ENCODE measurements at regions not wholly inside any gene's neighbourhood (a gene's known extent, or its start where the extent isn't known, plus 50 kb on each side); places are given as distances from the start of the nearest gene placed in this dataset.
"Not testable (repeated sequence)": the region's sequence is repeated elsewhere in the genome, so short reads cannot be mapped to it uniquely, and the experiment has no call there.

DNA sequence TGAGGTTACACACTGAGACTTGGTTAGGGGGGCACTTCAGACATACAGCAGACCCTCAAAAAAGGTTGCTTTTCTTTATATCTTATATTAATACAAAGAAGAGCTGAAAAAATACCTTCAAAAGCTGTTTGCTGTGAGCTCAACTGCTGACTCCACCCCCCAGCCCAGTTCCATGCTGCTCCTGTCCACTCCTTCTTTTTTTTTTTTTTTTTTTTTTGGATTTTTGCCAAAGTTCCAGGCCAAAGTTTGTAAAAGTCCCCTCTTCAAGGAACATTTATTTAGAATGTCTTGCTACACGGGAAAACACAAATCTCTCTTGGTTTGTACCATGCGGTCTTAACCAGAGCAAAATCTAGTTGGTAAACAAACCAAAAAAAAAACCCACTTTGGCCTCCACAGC is 85.3 kb upstream of the AKAP12 start:
- DNase-seq, result no peak

GRCh38 chr6:151155095-151155494 is 84.7 kb upstream of the AKAP12 start:
- DNase-seq, result no peak

DNA sequence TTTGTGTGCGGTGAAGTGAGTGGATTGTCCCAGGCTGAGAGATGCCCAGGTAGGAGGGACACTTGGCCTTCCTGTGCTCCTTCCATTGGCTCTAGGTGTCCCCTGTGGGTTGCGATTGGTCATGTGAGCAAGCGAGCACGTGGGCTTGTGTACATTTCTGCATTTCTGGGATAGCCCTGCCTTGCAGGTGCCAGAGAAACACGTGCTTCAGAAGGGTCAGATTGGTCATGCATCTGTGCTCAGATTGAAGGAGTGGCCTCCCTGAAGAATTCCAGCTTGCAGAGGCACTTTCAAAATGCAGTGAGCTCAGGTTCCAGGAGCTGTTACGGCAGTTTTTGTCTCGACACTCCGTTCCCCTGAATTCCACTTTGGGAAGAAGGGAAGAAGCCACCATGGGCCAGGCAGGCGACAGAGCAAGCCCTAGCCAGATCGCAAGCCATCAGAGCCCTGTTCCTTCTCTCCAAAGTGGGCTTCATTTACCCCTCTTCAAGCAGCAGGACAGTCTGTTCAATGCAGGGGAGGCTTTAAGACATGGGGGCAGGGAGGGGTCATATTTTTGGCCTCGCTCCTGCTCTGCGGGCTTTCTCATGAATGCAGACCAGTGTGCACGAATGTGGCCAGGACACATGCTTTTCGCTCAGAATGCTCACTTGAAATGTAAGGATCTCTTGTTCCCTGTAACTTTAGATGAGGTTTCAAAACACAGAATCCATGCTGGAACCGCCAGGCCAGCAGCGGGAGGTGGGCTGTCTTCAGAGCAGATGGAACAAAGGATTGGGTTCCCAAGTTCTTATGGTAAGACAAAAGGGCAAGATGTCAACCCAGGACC is 78.6 kb upstream of the AKAP12 start:
- DNase-seq, result peak; percentile 26

DNA sequence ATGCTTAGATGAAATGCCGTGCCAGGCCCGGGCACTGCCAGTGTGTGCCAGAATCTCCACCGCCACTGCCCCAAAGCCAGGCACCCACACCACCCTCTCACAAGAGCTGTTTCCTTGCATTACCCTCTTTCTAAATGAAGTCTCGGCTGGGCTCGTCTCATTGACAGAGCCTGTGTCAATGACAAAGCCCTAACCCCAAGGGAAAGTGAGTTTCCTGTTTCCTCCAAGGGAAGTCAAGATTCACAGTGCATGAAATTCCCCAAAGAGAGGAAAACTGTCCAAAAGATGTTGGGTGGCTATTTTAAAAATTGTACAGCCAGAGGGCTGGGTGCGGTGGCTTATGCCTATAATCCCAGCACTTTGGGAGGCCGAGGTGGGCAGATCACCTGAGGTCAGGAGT is 75.4 kb upstream of the AKAP12 start:
- no peak for DNase-seq

DNA sequence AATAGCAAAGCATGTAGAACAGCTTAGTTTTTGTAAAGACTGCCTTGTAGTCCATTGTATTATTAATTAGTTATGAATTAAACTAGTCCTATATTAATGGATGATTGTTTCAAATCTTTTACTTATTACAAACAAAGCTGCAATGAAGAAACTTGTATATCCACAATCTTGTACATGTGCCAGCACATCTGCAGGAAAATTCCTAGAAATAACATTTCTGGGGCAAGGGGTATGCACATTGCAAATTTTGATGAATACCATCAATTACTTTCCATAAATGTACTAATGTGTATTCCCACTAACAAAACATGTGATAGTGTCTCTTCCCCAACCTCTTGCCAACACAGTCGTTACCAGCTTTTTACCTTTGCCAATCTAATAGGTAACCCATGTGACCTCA is 73.6 kb upstream of the AKAP12 start:
- no peak for DNase-seq

DNA sequence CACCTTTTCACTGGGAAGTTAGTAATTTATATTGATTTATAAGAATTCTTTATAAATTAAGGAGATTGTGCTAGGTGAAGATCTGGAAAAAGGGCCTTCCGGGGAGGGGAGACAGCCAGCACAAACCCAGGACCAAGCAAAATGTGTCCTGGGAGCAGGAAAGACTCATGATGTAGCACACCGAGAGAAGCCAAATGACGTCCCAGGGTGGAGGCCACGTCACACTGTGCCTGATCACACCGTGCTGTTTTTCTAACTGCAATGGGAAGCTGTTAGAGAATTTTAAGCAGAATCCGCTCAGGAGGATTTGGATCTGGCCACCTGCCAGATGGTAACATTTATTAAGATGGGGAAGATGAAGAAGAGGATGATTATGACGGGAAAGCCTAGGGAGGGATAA is 72.7 kb upstream of the AKAP12 start:
- DNase-seq, result no peak

DNA sequence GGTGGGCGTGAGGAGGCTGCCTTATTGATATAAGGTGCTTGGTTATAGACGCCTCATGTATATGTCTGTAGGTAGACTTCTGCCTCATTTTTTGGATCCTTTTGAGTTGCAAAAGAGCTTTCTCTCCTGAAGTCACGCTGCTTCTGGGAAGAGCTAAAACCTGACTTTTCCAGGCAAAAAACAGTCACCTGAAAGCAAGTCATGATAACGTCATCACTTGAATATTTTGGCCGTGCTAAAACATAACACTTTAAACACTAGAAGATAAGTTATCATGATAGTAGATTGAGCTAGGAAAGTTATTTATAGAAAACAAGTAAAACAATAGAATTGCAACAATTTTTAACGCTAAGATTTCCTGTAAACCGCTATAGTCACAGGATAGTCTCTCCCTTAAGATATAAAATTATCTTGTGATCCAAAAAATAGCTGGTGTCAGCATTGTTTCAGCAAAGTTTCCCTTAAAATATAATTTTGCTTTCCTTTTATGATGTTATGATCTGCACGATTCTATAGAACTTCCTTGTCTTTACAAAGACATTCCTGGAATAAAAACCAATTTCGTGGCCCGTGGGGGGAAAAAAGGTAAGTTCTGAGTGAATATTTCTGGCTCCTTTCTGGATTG is 69.0 kb upstream of the AKAP12 start:
- DNase-seq, result no peak

DNA sequence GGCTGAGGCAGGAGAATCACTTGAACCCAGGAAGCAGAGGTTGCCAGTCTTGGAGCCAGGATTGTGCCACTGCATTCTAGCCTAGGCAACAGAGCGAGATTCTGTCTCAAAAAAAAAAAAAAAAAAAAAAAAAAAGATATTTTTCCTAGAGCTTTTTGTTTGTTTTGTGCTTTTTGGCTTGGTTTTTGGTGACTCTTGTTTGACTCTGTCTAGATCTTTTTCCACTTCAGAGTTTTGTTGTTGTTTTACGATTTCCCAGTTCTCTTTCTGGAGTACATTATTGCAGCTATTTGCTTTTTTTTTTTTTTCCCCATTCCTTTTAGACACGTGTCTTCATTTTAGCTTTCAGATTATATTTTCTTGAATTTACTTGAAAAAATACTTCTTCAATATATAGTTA is 67.0 kb upstream of the AKAP12 start:
- DNase-seq, result no peak

- no peak for DNase-seq
Observed at GRCh38 chr6:151175662-151176445, 63.9 kb upstream of the AKAP12 start.

- DNase-seq, result peak; percentile 18
Observed at GRCh38 chr6:151176911-151177770, 62.6 kb upstream of the AKAP12 start.

- DNase-seq, result no peak
Observed at GRCh38 chr6:151178373-151178772, 61.4 kb upstream of the AKAP12 start.

DNA sequence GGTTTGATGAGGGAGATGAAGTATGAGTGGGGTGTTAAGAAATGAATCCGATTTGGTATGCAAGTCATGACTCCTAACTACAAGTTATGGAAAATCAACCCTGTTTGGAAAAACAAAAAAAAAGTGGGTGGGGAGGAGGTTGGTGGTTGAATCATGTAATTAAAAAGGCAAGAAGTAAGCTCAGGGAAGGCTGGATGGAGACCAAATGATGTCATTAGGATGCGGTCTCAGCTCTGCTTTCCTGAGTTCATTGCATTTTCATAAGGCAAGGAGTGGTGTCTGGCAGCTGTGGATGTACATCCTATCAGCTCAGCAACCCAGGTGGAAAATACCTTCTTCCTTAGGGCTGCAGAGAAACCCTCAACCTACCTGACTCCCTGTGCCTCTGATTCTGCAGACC is 60.4 kb upstream of the AKAP12 start:
- DNase-seq, result peak; percentile 86

GRCh38 chr6:151180330-151181048 is 59.3 kb upstream of the AKAP12 start:
- no peak for DNase-seq

DNA sequence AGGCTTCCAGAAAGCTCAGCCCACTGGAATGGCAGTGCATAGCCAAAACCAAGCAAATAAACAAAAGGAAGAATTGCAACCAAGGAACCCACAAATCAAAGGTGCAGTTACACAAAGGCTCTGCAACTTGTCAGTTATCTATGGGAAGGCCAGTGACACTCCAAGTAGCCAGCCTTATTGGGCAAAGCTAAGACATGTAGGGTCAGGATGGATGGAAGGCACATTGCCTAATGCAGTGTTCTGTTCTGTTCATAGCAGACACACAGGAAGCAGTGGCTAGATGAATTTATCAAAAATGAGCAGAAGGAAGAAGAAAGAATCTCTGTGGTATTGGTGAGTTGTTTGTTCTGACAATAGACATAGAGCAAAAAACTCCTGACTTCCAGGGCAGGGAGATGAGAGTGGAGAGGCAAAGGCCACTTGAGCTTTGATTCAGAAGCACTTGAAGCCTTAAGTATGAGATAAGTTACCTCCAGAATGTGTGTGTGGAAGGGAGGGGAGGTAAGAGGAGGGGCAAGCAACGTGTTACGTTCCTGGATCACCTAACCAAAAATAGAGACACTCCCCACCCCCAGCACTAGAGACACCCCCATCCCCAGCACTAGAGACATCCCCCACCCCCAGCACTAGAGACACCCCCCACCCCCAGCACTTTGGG is 57.9 kb upstream of the AKAP12 start:
- DNase-seq, result no peak

DNA sequence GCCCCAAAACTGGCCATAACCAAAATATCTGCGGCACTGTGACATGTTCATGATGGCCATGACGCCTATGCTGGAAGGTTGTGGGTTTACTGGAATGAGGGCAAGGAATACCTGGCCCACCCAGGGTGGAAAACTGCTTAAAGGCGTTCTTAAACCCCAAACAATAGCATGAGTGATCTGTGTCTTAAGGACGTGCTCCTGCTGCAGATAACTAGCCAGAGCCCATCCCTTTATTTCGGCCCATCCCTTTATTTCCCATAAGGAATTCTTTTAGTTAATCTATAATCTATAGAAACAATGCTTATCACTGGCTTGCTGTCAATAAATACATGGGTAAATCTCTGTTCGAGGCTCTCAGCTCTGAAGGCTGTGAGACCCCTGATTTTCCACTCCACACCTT is 56.8 kb upstream of the AKAP12 start:
- not testable (repeated sequence) for DNase-seq

- DNase-seq, result no peak
Observed at GRCh38 chr6:151185148-151185547, 54.6 kb upstream of the AKAP12 start.

GRCh38 chr6:151186306-151186705 is 53.5 kb upstream of the AKAP12 start:
- DNase-seq, result no peak

- DNase-seq, result no peak
Observed at GRCh38 chr6:151186804-151187330, 52.9 kb upstream of the AKAP12 start.

Measured in fibroblast of skin of right biceps (primary cell).